Hepatocyte (in vitro differentiated cells): ENCODE measurements at regions not wholly inside any gene's neighbourhood (a gene's known extent, or its start where the extent isn't known, plus 50 kb on each side); places are given as distances from the start of the nearest gene placed in this dataset.

Experiments used
- EZH2 ChIP-seq: fragments of 200-600 bp; sonication (generic); IDR thresholded peaks from 2 replicates; pipeline ENCODE4 v1.6.1; 2016; ENCODE audit warnings: antibody characterized with exemption, mild to moderate bottlenecking, borderline replicate concordance
- TF ChIP-seq, protein P1 (sequence below): fragments of 200-600 bp; sonication (generic); IDR thresholded peaks from 2 replicates; pipeline ENCODE4 v1.5.1; 2016; ENCODE audit warnings: antibody characterized with exemption, mild to moderate bottlenecking; ENCODE audit not compliant: poor library complexity

- TF ChIP-seq, protein P1, sequence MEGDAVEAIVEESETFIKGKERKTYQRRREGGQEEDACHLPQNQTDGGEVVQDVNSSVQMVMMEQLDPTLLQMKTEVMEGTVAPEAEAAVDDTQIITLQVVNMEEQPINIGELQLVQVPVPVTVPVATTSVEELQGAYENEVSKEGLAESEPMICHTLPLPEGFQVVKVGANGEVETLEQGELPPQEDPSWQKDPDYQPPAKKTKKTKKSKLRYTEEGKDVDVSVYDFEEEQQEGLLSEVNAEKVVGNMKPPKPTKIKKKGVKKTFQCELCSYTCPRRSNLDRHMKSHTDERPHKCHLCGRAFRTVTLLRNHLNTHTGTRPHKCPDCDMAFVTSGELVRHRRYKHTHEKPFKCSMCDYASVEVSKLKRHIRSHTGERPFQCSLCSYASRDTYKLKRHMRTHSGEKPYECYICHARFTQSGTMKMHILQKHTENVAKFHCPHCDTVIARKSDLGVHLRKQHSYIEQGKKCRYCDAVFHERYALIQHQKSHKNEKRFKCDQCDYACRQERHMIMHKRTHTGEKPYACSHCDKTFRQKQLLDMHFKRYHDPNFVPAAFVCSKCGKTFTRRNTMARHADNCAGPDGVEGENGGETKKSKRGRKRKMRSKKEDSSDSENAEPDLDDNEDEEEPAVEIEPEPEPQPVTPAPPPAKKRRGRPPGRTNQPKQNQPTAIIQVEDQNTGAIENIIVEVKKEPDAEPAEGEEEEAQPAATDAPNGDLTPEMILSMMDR, result no peak
- no peak for TF ChIP-seq EZH2
Observed at GRCh38 chr3:124292329-124292728, 300.4 kb upstream of the ROPN1 start.
